ENCODE measurements at regions not wholly inside any gene's neighbourhood (a gene's known extent, or its start where the extent isn't known, plus 50 kb on each side); places are given as distances from the start of the nearest gene placed in this dataset.

DNA sequence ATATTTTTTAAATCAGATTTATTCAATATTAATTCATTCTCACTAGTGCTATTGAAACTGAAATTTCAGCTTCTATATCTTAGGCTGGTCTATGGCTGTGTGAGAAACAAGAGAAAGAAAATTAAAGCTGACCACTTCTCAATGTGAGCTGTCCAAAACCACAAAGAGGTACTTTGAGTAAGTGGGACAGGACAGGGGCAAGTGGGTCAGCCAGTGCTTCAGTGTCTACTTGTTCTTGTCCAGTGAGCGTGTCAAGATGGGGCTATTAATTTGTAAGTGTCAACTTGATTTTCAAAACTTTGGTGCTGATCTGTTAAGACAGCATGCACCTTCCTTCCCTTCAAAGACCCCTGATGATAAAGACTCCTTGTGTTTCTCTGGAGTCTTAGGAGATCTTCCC, 533.9 kb downstream of the PLPP3 start:
- H3K27ac ChIP-seq, result no peak overlapping the region
- TF ChIP-seq, protein P1, sequence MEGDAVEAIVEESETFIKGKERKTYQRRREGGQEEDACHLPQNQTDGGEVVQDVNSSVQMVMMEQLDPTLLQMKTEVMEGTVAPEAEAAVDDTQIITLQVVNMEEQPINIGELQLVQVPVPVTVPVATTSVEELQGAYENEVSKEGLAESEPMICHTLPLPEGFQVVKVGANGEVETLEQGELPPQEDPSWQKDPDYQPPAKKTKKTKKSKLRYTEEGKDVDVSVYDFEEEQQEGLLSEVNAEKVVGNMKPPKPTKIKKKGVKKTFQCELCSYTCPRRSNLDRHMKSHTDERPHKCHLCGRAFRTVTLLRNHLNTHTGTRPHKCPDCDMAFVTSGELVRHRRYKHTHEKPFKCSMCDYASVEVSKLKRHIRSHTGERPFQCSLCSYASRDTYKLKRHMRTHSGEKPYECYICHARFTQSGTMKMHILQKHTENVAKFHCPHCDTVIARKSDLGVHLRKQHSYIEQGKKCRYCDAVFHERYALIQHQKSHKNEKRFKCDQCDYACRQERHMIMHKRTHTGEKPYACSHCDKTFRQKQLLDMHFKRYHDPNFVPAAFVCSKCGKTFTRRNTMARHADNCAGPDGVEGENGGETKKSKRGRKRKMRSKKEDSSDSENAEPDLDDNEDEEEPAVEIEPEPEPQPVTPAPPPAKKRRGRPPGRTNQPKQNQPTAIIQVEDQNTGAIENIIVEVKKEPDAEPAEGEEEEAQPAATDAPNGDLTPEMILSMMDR (conservative IDR thresholded peaks at IDR 0.05; ENCODE audit: low read depth), result no peak
- CTCF ChIA-PET, result no interaction called here
- POLR2A ChIA-PET (ENCODE audit: low non-redundant PET), result no interaction called here
- no peak for DNase-seq (ENCODE audit: low spot score)

DNA sequence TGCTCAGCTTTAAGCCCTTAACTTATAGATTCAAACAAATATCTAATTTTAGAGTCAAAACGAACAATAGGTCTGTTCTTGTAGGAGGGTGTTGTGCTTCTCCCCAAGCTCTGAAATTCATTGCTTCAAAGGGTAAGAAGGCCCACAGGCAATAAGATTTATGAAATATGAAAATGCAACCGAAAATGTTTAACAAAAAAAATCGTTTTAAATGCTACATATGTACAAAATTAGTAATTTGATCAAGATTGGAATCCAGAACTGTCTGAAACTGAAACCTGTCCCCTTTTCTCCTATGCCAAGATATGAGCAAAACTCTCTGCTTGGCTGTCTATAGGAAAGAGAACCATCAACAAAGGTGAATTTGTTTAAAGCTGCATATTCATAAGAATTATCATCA, 534.3 kb downstream of the PLPP3 start:
- POLR2A ChIA-PET (ENCODE audit: low non-redundant PET), result no interaction called here
- no peak for DNase-seq (ENCODE audit: low spot score)
- no peak overlapping the region for H3K27ac ChIP-seq
- CTCF ChIA-PET, result no interaction called here
- TF ChIP-seq, protein P1 (conservative IDR thresholded peaks at IDR 0.05; ENCODE audit: low read depth), result no peak

DNA sequence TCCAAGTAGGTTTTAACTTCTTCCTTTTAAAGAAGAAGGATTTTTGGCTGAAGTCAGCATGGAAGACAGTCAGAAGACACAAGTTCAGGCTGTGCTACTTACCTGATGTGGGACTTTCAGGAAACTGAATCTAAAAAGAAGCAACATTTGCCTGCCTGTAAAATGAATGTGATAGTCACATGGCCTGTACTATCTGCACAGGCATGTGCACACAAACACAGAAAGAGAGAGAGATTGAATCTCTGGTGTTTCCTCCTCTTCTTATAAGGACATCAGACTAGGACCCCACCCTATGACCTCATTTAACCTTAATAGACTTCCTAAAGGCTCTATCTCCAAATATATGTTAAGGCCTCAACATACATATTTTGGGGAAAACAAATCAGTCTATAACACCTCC, 542.9 kb downstream of the PLPP3 start:
- no peak for DNase-seq (ENCODE audit: low spot score)
- TF ChIP-seq, protein P1 (conservative IDR thresholded peaks at IDR 0.05; ENCODE audit: low read depth), result no peak
- CTCF ChIA-PET, result interaction anchor here (0.6 to 0.7 kb wide), 2 partner anchors 100 to 451 kb away, joined by 3 read pairs; no protein-coding TSS in a partner anchor
- POLR2A ChIA-PET (ENCODE audit: low non-redundant PET), result no interaction called here
- no peak overlapping the region for H3K27ac ChIP-seq

DNA sequence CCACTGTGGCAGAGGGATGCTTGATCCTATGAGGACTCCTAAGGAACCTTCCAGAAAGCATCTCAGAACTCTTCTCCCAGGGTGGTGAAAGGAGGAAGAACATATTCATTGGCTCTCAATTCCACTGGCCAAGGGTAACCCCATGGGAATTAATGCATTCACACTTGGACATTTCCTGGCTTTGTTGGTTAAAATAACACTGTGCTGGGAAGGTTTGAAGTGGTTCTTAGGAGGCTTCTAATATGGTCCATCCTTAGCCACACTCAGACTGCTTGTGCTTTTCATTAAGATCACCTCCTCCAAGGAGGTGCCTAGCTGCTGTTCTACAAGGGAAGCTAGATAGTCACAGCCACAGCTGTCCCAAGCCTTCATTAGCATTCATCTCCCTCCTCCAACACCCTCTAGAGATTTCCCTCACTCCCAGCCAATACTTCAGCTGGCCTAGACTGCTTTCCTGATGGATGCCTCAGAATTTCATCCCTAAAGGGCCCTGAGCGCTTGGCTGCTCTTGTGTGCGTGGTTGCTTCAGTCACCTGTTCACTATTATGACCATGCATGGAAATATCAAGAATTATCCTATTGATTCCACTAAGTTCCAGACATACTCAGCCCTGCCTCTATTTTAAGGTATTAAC, 544.4 kb downstream of the PLPP3 start:
- no peak for DNase-seq (ENCODE audit: low spot score)
- TF ChIP-seq, protein P1 (conservative IDR thresholded peaks at IDR 0.05; ENCODE audit: low read depth), result no peak
- POLR2A ChIA-PET (ENCODE audit: low non-redundant PET), result no interaction called here
- CTCF ChIA-PET, result no interaction called here
- H3K27ac ChIP-seq, result no peak overlapping the region

DNA sequence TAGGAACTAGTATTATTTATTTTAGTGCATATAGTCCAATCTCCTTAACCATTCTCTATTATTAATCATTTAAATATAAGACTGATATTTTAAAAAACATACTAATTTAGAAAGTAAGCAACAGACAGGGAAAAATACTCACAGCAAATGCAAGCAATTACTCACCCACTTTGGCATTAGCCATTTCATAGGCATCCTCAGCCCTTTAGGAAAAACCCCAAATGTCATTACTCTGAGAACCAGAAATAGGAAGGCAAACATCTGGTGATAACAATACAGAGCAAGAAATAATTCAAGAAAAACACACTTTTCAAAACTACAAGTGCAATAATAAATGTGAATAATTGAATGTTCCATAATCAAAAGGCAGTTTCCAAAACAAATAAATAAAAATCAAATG, 545.1 kb downstream of the PLPP3 start:
- no peak overlapping the region for H3K27ac ChIP-seq
- ChIA-PET CTCF (no interaction called here), POLR2A (ENCODE audit: low non-redundant PET) (no interaction called here)
- no peak for DNase-seq (ENCODE audit: low spot score)
- TF ChIP-seq, protein P1 (conservative IDR thresholded peaks at IDR 0.05; ENCODE audit: low read depth), result no peak

DNA sequence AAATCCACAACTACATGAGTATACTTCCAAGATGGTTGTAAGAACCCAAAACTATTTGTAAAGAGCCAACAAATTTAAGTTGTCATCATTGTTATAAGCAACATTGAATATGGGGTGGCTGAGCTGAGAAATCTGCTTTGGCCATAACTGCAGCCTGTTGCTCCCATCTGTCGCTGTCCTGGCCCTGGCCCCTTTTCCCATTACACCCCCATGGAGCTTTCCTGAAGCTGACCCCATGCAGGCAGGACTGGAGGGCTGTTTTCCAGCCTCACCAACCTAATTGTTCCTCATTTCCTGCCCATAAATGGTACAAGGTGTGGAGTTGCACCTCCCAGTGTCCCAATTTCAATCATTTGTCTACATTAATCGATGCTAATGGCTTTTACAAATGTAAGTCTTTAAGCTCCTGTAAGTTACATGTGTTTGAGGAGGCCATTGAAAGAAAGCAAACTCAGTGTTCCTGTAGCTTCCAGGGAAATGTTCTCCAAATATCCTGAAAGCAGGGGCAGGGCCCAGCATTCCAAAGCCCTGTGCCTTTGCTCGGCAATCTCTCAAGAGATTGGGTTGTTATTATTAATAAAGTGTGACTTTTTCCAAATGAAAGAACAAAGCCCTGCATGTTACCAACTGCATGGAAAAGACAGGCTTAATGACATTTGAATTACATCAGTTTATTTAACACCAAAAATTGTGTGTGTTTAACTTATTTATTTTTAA, 545.9 kb downstream of the PLPP3 start:
- ChIA-PET POLR2A (ENCODE audit: low non-redundant PET) (no interaction called here), CTCF (no interaction called here)
- H3K27ac ChIP-seq, result no peak overlapping the region
- TF ChIP-seq, protein P1 (conservative IDR thresholded peaks at IDR 0.05; ENCODE audit: low read depth), result no peak
- DNase-seq (ENCODE audit: low spot score), result no peak

All from RWPE1 (cell line).